Stomach smooth muscle (tissue), 2 donors: ENCODE measurements at regions not wholly inside any gene's neighbourhood (a gene's known extent, or its start where the extent isn't known, plus 50 kb on each side); places are given as distances from the start of the nearest gene placed in this dataset.

ENCODE experiments used
- H3K27ac ChIP-seq: one replicate; pipeline ENCODE4 v1.7.0; 2013; ENCODE audit warnings: mild to moderate bottlenecking, low read length, inconsistent platforms
- H3K27me3 ChIP-seq, 2 donors: one replicate each; pipeline ENCODE4 v1.7.0; 2013; ENCODE audit warnings: low read length in 2 of 2; ENCODE audit not compliant: insufficient read depth in 2 of 2, control insufficient read depth in 1 of 2
- H3K36me3 ChIP-seq, 2 donors: one replicate each; pipeline ENCODE4 v1.7.0; 2013; ENCODE audit warnings: low read length in 2 of 2; ENCODE audit not compliant: control insufficient read depth in 2 of 2, insufficient read depth in 2 of 2
- H3K4me1 ChIP-seq: one replicate; pipeline ENCODE4 v1.7.0; 2013; ENCODE audit warnings: low read length; ENCODE audit not compliant: control insufficient read depth, insufficient read depth
- H3K4me3 ChIP-seq, 2 donors: one replicate each; pipeline ENCODE4 v1.7.0; 2013; ENCODE audit warnings: low read length in 2 of 2
- H3K9ac ChIP-seq, 2 donors: one replicate each; pipeline ENCODE4 v1.7.0; 2013; ENCODE audit warnings: low read length in 2 of 2, mild to moderate bottlenecking in 1 of 2
- H3K9me3 ChIP-seq, 2 donors: one replicate each; pipeline ENCODE4 v1.7.0; 2013; ENCODE audit warnings: low read length in 2 of 2; ENCODE audit not compliant: control insufficient read depth in 2 of 2
- donor health status: healthy.
- donor health status: Pancreatic carcinoma.

DNA sequence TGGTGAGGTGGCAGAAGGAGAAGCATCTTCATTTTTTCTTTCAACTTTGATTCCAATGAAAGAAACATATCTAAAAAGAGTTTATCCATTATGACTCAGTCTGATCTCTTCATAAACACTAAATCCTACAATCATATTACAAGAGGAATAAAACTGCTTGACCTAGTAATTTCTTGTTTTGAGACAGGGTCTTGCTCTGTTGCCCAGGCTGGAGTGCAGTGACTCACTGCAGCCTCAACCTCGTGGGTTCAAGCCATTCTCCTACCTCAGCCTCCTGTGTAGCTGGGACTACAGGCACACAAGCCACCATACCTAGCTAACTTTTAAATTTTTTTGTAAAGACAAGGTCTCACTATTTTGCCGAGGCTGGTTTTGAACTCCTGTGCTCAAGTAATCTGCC is 147.2 kb downstream of the NDUFA12 start:
- Histone ChIP-seq H3K27me3 (no peaks in the 10 kb centered on the region), H3K9ac (no peak overlapping the region), H3K27ac (no peak overlapping the region), H3K4me3 (no peak overlapping the region), H3K4me1 (peaks cover 5% of the 10 kb centered on the region), H3K36me3 (no peaks in the 10 kb centered on the region), H3K9me3 (no peaks in the 10 kb centered on the region)

GRCh38 chr12:94855853-94856252 is 147.6 kb downstream of the NDUFA12 start:
- Histone ChIP-seq H3K9ac (no peak overlapping the region), H3K36me3 (no peaks in the 10 kb centered on the region), H3K27ac (no peak overlapping the region), H3K27me3 (no peaks in the 10 kb centered on the region), H3K4me1 (peaks cover 5% of the 10 kb centered on the region), H3K9me3 (no peaks in the 10 kb centered on the region), H3K4me3 (no peak overlapping the region)

- Histone ChIP-seq H3K27ac (no peak overlapping the region), H3K27me3 (no peaks in the 10 kb centered on the region), H3K9me3 (no peaks in the 10 kb centered on the region), H3K36me3 (no peaks in the 10 kb centered on the region), H3K4me3 (no peak overlapping the region), H3K4me1 (peaks cover 10% of the 10 kb centered on the region), H3K9ac (no peak overlapping the region)
These were observed 152.0 kb downstream of the NDUFA12 start for GRCh38 chr12:94851396-94852028.

- no peak overlapping the region for H3K4me3 ChIP-seq
- no peaks in the 10 kb centered on the region for H3K9me3 ChIP-seq
- H3K36me3 ChIP-seq: no peaks in the 10 kb centered on the region
- no peaks in the 10 kb centered on the region for H3K27me3 ChIP-seq
- H3K27ac ChIP-seq: no peak overlapping the region
- no peak overlapping the region for H3K9ac ChIP-seq
- H3K4me1 ChIP-seq: peaks cover 5% of the 10 kb centered on the region
These were observed 154.0 kb downstream of the NDUFA12 start for GRCh38 chr12:94849411-94849976.

DNA sequence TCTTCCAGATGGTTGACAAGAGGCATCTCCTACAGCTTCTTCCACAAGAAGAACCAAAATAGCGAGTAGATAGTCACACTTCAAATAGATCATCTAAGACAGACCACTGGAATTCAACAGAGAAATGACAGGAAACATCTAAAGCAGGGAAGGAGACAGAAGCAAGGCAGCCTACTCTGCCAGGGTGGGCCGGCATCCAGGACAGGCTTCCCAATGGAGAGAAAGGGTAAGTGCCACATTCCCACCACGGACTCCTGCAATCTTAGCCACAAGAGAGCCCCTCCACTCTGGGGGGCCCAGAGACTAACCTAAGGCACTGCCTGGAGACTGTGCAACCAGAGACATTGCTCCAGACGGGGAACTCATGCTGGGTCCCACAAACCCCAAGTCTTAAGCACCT is 154.5 kb downstream of the NDUFA12 start:
- H3K4me1 ChIP-seq: peaks cover 5% of the 10 kb centered on the region
- no peak overlapping the region for H3K4me3 ChIP-seq
- H3K9me3 ChIP-seq: no peaks in the 10 kb centered on the region
- H3K9ac ChIP-seq: no peak overlapping the region
- H3K27me3 ChIP-seq: no peaks in the 10 kb centered on the region
- H3K27ac ChIP-seq: no peak overlapping the region
- H3K36me3 ChIP-seq: no peaks in the 10 kb centered on the region

- H3K36me3 ChIP-seq: no peaks in the 10 kb centered on the region
- no peak overlapping the region for H3K27ac ChIP-seq
- no peak overlapping the region for H3K4me3 ChIP-seq
- no peaks in the 10 kb centered on the region for H3K9me3 ChIP-seq
- H3K4me1 ChIP-seq: peaks cover 13% of the 10 kb centered on the region
- H3K9ac ChIP-seq: no peak overlapping the region
- H3K27me3 ChIP-seq: no peaks in the 10 kb centered on the region
These were observed 158.4 kb downstream of the NDUFA12 start for GRCh38 chr12:94845110-94845509.

DNA sequence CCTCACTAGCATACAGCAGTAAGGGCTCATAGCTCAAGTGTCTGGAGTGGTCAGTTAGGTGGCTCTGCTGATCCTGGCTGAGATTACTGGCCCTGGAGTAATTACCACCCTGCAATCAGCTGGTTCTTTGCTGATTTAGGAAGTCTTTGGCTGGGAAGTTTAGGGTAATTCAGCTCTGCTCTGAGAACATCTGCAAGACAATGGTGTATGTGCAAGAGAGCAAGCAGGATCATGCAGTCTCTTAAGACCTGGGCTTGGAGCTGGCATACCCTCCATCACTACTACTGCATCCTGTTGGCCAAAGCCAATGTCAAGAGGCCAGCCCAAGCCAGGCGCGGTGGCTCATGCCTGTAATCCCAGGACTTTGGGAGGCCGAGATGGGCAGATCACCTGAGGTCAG is 159.0 kb downstream of the NDUFA12 start:
- no peaks in the 10 kb centered on the region for H3K27me3 ChIP-seq
- no peak overlapping the region for H3K27ac ChIP-seq
- H3K4me1 ChIP-seq: peaks cover 11% of the 10 kb centered on the region
- H3K9ac ChIP-seq: no peak overlapping the region
- no peak overlapping the region for H3K4me3 ChIP-seq
- no peaks in the 10 kb centered on the region for H3K9me3 ChIP-seq
- no peaks in the 10 kb centered on the region for H3K36me3 ChIP-seq

DNA sequence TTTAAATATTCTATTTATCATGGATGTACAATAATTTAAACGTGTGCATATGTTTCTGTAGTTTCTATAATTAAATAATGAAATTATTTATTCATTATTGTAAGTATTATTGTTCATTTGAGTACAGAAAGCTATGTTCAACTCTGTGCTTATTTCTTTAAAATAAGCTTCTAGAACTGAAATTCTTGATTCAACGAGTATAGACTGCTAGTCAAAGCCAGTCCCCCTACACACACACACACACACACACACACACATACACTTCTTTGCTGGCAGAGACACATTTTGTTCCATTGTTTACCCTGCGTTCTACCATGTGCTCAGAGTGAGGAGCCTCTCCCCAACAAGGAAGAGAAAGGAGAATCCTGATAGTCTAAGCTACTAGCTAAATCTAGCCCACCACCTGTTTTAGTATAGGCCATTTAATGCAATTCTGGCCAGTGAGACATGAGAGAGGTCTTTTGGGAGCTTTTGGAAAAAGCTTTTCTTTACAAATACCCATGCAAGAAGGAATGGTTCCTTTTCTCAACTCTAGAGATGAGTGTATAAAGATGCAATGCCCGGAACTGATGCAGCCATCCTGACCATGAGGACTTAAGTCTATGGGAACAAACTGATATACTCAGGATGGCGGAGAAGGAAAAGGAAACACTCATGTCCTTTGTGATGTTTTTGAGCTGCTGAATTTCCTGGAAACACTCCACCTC is 161.4 kb downstream of the NDUFA12 start:
- no peaks in the 10 kb centered on the region for H3K36me3 ChIP-seq
- no peak overlapping the region for H3K4me3 ChIP-seq
- no peaks in the 10 kb centered on the region for H3K9me3 ChIP-seq
- H3K27me3 ChIP-seq: no peaks in the 10 kb centered on the region
- peaks cover 8% of the 10 kb centered on the region for H3K4me1 ChIP-seq
- no peak overlapping the region for H3K27ac ChIP-seq
- no peak overlapping the region for H3K9ac ChIP-seq

DNA sequence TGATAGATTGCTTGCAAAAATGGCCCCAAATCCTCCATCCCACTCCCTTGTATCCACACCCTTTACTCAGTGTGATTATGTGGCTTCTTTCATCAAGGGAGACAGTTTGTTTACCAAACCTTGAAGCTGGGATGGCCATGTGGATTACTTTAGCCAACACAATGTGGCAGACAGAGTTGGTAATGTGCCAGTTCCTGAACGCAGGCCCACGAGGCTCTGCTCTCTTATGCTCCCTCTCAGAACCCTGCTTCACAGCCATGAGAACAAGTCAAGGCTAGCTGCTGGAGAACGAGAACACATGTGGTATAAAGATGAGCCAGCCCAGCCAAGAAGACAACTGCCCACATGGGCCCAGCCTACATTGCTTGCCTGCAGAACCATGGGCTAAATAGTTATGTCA is 162.3 kb downstream of the NDUFA12 start:
- Histone ChIP-seq H3K4me3 (no peak overlapping the region), H3K9ac (no peak overlapping the region), H3K4me1 (peaks cover 8% of the 10 kb centered on the region), H3K27ac (no peak overlapping the region), H3K27me3 (no peaks in the 10 kb centered on the region), H3K9me3 (no peaks in the 10 kb centered on the region), H3K36me3 (no peaks in the 10 kb centered on the region)

GRCh38 chr12:94839347-94839746 is 164.2 kb downstream of the NDUFA12 start:
- H3K27ac ChIP-seq: no peak overlapping the region
- no peaks in the 10 kb centered on the region for H3K27me3 ChIP-seq
- no peaks in the 10 kb centered on the region for H3K9me3 ChIP-seq

More at GRCh38 chr12:94839347-94839746, 164.2 kb downstream of the NDUFA12 start:
- no peaks in the 10 kb centered on the region for H3K36me3 ChIP-seq
- H3K9ac ChIP-seq: no peak overlapping the region
- H3K4me3 ChIP-seq: no peak overlapping the region
- peaks cover 8% of the 10 kb centered on the region for H3K4me1 ChIP-seq
